SK-N-SH treated with all-trans-retinoic acid at 6 μM for 48 hours (cell line): ENCODE measurements at regions not wholly inside any gene's neighbourhood (a gene's known extent, or its start where the extent isn't known, plus 50 kb on each side); places are given as distances from the start of the nearest gene placed in this dataset.

Experiments used
- ARNTL ChIP-seq: fragments of 450-650 bp; formaldehyde crosslinking; IDR thresholded peaks from 2 replicates; pipeline ENCODE4 v1.5.0; 2020; ENCODE audit warnings: low read depth, mild to moderate bottlenecking, moderate library complexity, borderline replicate concordance
- RARB ChIP-seq: fragments of 250-450 bp; sonication (Bioruptor Pico); IDR thresholded peaks from 2 replicates; pipeline ENCODE4 v1.8.0; 2021; ENCODE audit warnings: mild to moderate bottlenecking, moderate library complexity
- TOX ChIP-seq: fragments of 250-450 bp; sonication (Bioruptor Pico); IDR thresholded peaks from 2 replicates; pipeline ENCODE4 v1.8.0; 2021; ENCODE audit warnings: mild to moderate bottlenecking, moderate library complexity, borderline replicate concordance
- TSHZ2 ChIP-seq: fragments of 250-450 bp; sonication (Bioruptor Pico); IDR thresholded peaks from 2 replicates; pipeline ENCODE4 v1.5.0; 2020; ENCODE audit warnings: mild to moderate bottlenecking, moderate library complexity
- ZC3H10 ChIP-seq: fragments of 250-450 bp; sonication (Bioruptor Pico); IDR thresholded peaks from 2 replicates; pipeline ENCODE4 v1.5.1; 2021; ENCODE audit warnings: mild to moderate bottlenecking, moderate library complexity

- TF ChIP-seq TSHZ2 (CRISPR knock-in tag) (no peak), TOX (CRISPR knock-in tag) (no peak), RARB (CRISPR knock-in tag) (no peak), ZC3H10 (no peak), ARNTL (CRISPR knock-in tag) (no peak)
Observed at GRCh38 chr7:106980358-106980685, 64.2 kb upstream of the PRKAR2B start.
